OCI-LY7 (cell line): ENCODE measurements at regions not wholly inside any gene's neighbourhood (a gene's known extent, or its start where the extent isn't known, plus 50 kb on each side); places are given as distances from the start of the nearest gene placed in this dataset.

ENCODE experiments used
- CTCF ChIP-seq: fragments of 200-600 bp; sonication (generic); conservative IDR thresholded peaks from 2 replicates; pipeline ENCODE4 v1.5.1; 2014; ENCODE audit warnings: mild to moderate bottlenecking, antibody characterized with exemption, low read length, moderate library complexity, mixed read lengths
- EZH2phosphoT487 ChIP-seq: fragments of 200-600 bp; sonication (generic); IDR thresholded peaks from 2 replicates; pipeline ENCODE4 v1.6.1; 2018; ENCODE audit warnings: low read depth, borderline replicate concordance, mild to moderate bottlenecking, mixed run types, antibody characterized with exemption, low read length, moderate library complexity, mixed read lengths

- 0 out of 2 replicates have a peak, but pooled peaks have one; percentile 19 for TF ChIP-seq CTCF
- TF ChIP-seq EZH2phosphoT487 = no peak
These were observed 75.6 kb upstream of the KRAS start for GRCh38 chr12:25326326-25326725.
